ENCODE measurements at regions not wholly inside any gene's neighbourhood (a gene's known extent, or its start where the extent isn't known, plus 50 kb on each side); places are given as distances from the start of the nearest gene placed in this dataset.

DNA sequence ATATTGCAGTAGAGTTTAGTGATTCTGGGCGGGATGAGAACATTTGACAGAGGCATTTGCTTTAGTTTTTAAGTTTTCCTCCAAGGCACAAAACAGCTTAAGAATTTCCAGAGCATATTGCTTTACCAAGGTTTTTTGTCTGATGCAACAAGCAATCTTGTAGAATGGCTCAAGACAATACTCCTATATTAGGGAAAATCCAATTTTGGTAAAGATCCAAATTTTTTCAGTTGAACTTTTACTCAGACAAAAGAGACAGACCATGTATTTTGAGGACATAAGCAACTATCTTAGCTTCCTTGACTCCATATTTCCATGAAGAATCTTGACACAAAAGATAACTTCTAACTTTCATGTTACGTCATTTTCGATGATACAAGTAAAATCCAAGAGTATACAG, 92.3 kb upstream of the NANOS1 start:
- Mint-ChIP-seq H3K27me3 (ENCODE audit: low read depth, poor library complexity) (peaks cover 17% of the 10 kb centered on the region), H3K9me3 (peaks cover 16% of the 10 kb centered on the region), H3K36me3 (ENCODE audit: low read depth) (no peaks in the 10 kb centered on the region), H3K4me1 (no peaks in the 10 kb centered on the region), H3K27ac (no peak overlapping the region), H3K4me3 (no peak overlapping the region)
- DNase-seq, result no peak
- TF ChIP-seq, protein P1, sequence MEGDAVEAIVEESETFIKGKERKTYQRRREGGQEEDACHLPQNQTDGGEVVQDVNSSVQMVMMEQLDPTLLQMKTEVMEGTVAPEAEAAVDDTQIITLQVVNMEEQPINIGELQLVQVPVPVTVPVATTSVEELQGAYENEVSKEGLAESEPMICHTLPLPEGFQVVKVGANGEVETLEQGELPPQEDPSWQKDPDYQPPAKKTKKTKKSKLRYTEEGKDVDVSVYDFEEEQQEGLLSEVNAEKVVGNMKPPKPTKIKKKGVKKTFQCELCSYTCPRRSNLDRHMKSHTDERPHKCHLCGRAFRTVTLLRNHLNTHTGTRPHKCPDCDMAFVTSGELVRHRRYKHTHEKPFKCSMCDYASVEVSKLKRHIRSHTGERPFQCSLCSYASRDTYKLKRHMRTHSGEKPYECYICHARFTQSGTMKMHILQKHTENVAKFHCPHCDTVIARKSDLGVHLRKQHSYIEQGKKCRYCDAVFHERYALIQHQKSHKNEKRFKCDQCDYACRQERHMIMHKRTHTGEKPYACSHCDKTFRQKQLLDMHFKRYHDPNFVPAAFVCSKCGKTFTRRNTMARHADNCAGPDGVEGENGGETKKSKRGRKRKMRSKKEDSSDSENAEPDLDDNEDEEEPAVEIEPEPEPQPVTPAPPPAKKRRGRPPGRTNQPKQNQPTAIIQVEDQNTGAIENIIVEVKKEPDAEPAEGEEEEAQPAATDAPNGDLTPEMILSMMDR (IDR thresholded peaks at IDR 0.05), result no peak

DNA sequence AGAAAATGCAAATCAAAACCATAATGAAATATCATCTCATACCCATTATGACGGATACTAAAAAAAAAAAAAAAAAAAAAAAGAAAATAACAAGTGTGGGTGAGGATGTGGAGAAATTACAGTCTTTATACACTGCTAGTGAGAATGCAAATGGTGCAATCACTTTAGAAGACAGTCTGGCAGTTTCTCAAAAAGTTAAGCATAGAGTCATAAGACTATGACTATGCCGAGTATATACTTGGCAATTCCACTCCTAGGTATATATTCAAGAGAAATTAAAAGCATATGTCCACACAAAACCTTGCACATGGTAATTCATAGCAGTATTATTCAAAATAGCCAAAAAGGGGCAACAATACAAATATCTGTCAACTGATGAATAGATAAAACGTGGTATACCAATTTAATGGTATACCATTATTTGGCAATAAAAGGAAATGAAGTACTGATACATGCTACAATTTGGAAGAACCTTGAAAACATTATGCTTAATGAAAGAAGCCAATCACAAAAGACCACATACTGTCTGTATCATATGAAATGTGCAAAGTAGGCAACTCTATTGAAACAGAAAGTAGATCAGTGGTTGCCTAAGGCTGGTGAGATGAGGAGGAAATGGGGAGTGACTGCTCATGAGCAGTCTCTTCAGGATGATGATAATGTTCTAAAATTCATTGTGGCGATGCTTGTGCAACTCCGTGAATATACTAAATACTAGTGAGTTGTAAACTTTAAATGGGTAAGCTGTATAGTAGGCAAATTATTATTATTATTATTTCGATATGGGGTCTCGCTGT, 90.1 kb upstream of the NANOS1 start:
- Mint-ChIP-seq H3K27me3 (ENCODE audit: low read depth, poor library complexity) (peaks cover 14% of the 10 kb centered on the region), H3K9me3 (peaks cover 8% of the 10 kb centered on the region), H3K4me1 (no peaks in the 10 kb centered on the region), H3K36me3 (ENCODE audit: low read depth) (no peaks in the 10 kb centered on the region), H3K4me3 (no peak overlapping the region), H3K27ac (no peak overlapping the region)
- TF ChIP-seq, protein P1 (IDR thresholded peaks at IDR 0.05), result no peak
- DNase-seq, result no peak

DNA sequence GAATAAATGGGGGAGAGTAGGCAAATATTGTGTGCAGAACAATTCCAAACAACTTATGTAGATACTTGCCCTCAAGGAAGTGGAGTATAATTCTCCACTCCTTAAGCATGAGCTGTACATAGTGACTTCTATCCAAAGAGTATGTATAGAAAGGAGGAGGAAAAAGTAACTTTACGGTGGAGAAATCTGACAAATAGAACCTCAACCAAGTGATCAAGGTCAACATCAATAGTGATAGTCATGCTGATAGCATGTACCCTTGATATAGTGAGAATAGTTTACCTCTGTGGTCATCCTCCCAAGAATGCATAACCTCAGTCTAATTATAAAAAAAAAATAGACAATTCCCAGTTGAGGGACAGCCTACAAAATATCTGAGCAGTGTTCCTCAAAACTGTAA, 89.1 kb upstream of the NANOS1 start:
- Mint-ChIP-seq H3K27me3 (ENCODE audit: low read depth, poor library complexity) (peaks cover 14% of the 10 kb centered on the region), H3K27ac (no peak overlapping the region), H3K36me3 (ENCODE audit: low read depth) (no peaks in the 10 kb centered on the region), H3K4me3 (no peak overlapping the region), H3K4me1 (no peaks in the 10 kb centered on the region), H3K9me3 (peaks cover 8% of the 10 kb centered on the region)
- no peak for DNase-seq
- TF ChIP-seq, protein P1 (IDR thresholded peaks at IDR 0.05), result no peak

DNA sequence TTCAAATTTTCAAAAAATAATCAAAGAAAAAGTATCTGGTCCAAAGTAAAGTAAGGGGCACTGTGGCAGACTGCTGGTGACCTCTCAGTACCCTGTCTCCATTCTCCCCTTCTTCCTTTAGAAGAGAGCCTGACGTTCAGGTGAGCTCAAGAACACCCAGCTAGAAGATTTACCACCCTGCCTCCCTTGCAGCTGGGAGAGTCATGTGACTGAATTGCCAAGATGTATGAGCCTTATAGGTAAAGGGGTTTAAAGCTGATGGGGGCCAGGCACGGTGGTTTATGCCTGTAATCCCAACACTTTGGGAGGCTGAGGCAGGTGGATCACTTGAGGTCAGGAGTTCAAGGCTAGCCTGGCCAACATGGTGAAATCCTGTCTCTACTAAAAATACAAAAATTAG, 86.3 kb upstream of the NANOS1 start:
- Mint-ChIP-seq H3K9me3 (peaks cover 8% of the 10 kb centered on the region), H3K4me1 (peaks cover 5% of the 10 kb centered on the region), H3K27ac (no peak overlapping the region), H3K36me3 (ENCODE audit: low read depth) (no peaks in the 10 kb centered on the region), H3K27me3 (ENCODE audit: low read depth, poor library complexity) (peaks cover 17% of the 10 kb centered on the region), H3K4me3 (no peak overlapping the region)
- DNase-seq, result no peak
- TF ChIP-seq, protein P1 (IDR thresholded peaks at IDR 0.05), result no peak

DNA sequence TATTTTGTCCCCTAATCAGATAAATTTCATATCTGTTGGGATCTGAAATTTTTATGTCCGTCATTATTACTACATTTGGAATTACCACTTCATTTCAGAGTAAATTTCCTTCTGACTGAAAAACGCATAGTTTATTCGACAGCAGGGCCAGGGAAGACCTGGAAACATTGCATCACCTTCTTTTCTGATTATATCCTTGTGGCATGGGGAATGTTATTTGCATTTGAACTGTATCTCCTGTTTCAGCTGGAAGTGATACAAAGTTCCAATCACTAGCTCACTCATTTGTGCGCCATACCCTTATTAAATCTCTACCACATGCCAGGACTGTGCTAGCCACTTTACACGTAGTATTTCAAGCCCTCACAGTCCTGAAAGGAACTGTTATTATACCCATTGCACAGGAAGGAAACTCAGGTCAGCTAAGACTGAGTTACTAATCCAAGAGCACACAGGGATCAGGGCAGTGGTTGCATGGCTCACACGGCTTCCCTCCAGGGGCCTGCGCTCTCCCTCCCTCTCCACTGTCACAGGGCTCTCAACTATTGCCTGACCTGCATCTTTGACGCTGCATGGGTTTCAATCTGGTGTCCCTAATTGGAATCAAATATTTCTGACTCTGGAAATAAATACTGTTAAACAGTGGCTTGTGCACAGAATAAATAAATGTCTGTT, 84.4 kb upstream of the NANOS1 start:
- H3K27me3 Mint-ChIP-seq (ENCODE audit: low read depth, poor library complexity), result peaks cover 11% of the 10 kb centered on the region
- peaks cover 16% of the 10 kb centered on the region for H3K4me1 Mint-ChIP-seq
- H3K4me3 Mint-ChIP-seq, result no peak overlapping the region
- DNase-seq, result no peak
- H3K9me3 Mint-ChIP-seq, result peaks cover 8% of the 10 kb centered on the region
- TF ChIP-seq, protein P1 (IDR thresholded peaks at IDR 0.05), result no peak
- H3K27ac Mint-ChIP-seq, result no peak overlapping the region
- H3K36me3 Mint-ChIP-seq (ENCODE audit: low read depth), result no peaks in the 10 kb centered on the region
